Keratinocyte (primary cell): ENCODE measurements at regions not wholly inside any gene's neighbourhood (a gene's known extent, or its start where the extent isn't known, plus 50 kb on each side); places are given as distances from the start of the nearest gene placed in this dataset.

ENCODE experiments used
- CTCF ChIP-seq, 3 experiments: IDR thresholded peaks in 1 of 3; conservative IDR thresholded peaks in 1 of 3; optimal IDR thresholded peaks in 1 of 3; 2 replicates in 2 of 3; 3 replicates in 1 of 3; pipeline versions ENCODE3 to v1.5.1; 2011; ENCODE audit warnings: low read length in 3 of 3, mild to moderate bottlenecking in 3 of 3, moderate library complexity in 2 of 3, control low read depth in 1 of 3, inconsistent platforms in 1 of 3; ENCODE audit not compliant: insufficient read depth in 2 of 3; ENCODE audit errors: extremely low read depth in 1 of 3
- EZH2 ChIP-seq: IDR thresholded peaks from one replicate; pipeline ENCODE4 v1.6.1; 2012; ENCODE audit warnings: inconsistent platforms, mild to moderate bottlenecking, low read length, moderate library complexity

- TF ChIP-seq CTCF (optimal IDR thresholded peaks at IDR 0.05 in 1 of 3, IDR thresholded peaks at IDR 0.05 in 1 of 3, conservative IDR thresholded peaks at IDR 0.05 in 1 of 3; ENCODE audit: extremely low read depth in 1 of 3, insufficient read depth in 2 of 3, low read length in 3 of 3) = no peak
- TF ChIP-seq EZH2 = no peak
Measured at GRCh38 chr3:64935971-64936370, 248.2 kb upstream of the ADAMTS9 start.
